HepG2 (cell line): ENCODE measurements at regions not wholly inside any gene's neighbourhood (a gene's known extent, or its start where the extent isn't known, plus 50 kb on each side); places are given as distances from the start of the nearest gene placed in this dataset.

ENCODE experiments used
- CCDC6 ChIP-seq: sonication (generic); formaldehyde crosslinking; IDR thresholded peaks from 2 replicates; pipeline ENCODE4 v1.8.1; 2022; ENCODE audit warnings: mild to moderate bottlenecking, missing genetic modification reagents, moderate library complexity
- GATAD1 ChIP-seq: IDR thresholded peaks from 2 replicates; pipeline ENCODE4 v1.6.1; 2016; ENCODE audit warnings: missing genetic modification reagents, missing compliant biosample characterization
- GFI1 ChIP-seq: sonication (generic); formaldehyde crosslinking; IDR thresholded peaks from 2 replicates; pipeline ENCODE4 v1.5.0; 2020; ENCODE audit warnings: missing genetic modification reagents, mild to moderate bottlenecking, borderline replicate concordance
- HHEX ChIP-seq: IDR thresholded peaks from 2 replicates; pipeline ENCODE4 v1.6.1; 2016; ENCODE audit warnings: control low read depth
- HNRNPK ChIP-seq: fragments of 200-400 bp; formaldehyde crosslinking; IDR thresholded peaks from 2 replicates; pipeline ENCODE4 v1.6.1; 2018; ENCODE audit warnings: low read length, low read depth, moderate library complexity, mild to moderate bottlenecking; ENCODE audit not compliant: poor library complexity, severe bottlenecking
- HNRNPL ChIP-seq: fragments of 200-400 bp; formaldehyde crosslinking; IDR thresholded peaks from 2 replicates; pipeline ENCODE4 v1.6.1; 2017; ENCODE audit warnings: mild to moderate bottlenecking, low read depth, low read length
- JUND ChIP-seq: sonication (generic); formaldehyde crosslinking; IDR thresholded peaks from 2 replicates; pipeline ENCODE4 v1.8.0; 2022; ENCODE audit warnings: mild to moderate bottlenecking, missing genetic modification reagents
- KAT7 ChIP-seq: IDR thresholded peaks from 2 replicates; pipeline ENCODE4 v1.6.1; 2018; ENCODE audit warnings: borderline replicate concordance, missing compliant biosample characterization
- NCOR1 ChIP-seq: fragments of 200-600 bp; sonication (generic); IDR thresholded peaks from 2 replicates; pipeline ENCODE4 v1.7.0; 2017; ENCODE audit warnings: antibody characterized with exemption, low read length, borderline replicate concordance
- NFE2L1 ChIP-seq: sonication (generic); formaldehyde crosslinking; IDR thresholded peaks from 2 replicates; pipeline ENCODE4 v1.4.0; 2020; ENCODE audit warnings: missing genetic modification reagents, mild to moderate bottlenecking, borderline replicate concordance
- POLR2AphosphoS5 ChIP-seq: IDR thresholded peaks from 2 replicates; pipeline ENCODE4 v1.6.1; 2012; ENCODE audit warnings: low read depth, low read length
- REXO4 ChIP-seq: sonication (generic); formaldehyde crosslinking; IDR thresholded peaks from 2 replicates; pipeline ENCODE4 v1.8.0; 2022; ENCODE audit warnings: missing genetic modification reagents, mild to moderate bottlenecking, borderline replicate concordance
- SALL2 ChIP-seq: sonication (generic); formaldehyde crosslinking; IDR thresholded peaks from 2 replicates; pipeline ENCODE4 v1.8.1; 2023; ENCODE audit warnings: mild to moderate bottlenecking, missing genetic modification reagents, inconsistent platforms
- SOX5 ChIP-seq: IDR thresholded peaks from 2 replicates; pipeline ENCODE4 v1.6.1; 2016; ENCODE audit warnings: borderline replicate concordance
- SPEN ChIP-seq: sonication (generic); formaldehyde crosslinking; IDR thresholded peaks from 2 replicates; pipeline ENCODE4 v1.5.1; 2020; ENCODE audit warnings: low read depth, mild to moderate bottlenecking, missing genetic modification reagents
- SRSF1 ChIP-seq: fragments of 200-400 bp; formaldehyde crosslinking; optimal IDR thresholded peaks from 2 replicates; pipeline ENCODE3; 2017; ENCODE audit warnings: mild to moderate bottlenecking, low read depth, low read length, moderate library complexity
- TBL1XR1 ChIP-seq: fragments of 150-350 bp; IDR thresholded peaks from 2 replicates; pipeline ENCODE4 v1.6.1; 2014; ENCODE audit warnings: borderline replicate concordance, low read length; ENCODE audit not compliant: partially characterized antibody
- XRCC5 ChIP-seq: fragments of 200-400 bp; formaldehyde crosslinking; optimal IDR thresholded peaks from 2 replicates; pipeline ENCODE3; 2017; ENCODE audit warnings: mild to moderate bottlenecking, low read length
- ZBTB42 ChIP-seq: sonication (generic); formaldehyde crosslinking; IDR thresholded peaks from 2 replicates; pipeline ENCODE4 v1.5.0; 2020; ENCODE audit warnings: mild to moderate bottlenecking, missing genetic modification reagents
- ZC3H4 ChIP-seq: sonication (generic); formaldehyde crosslinking; IDR thresholded peaks from 2 replicates; pipeline ENCODE4 v1.4.0; 2020; ENCODE audit warnings: missing genetic modification reagents, borderline replicate concordance
- ZFP37 ChIP-seq: sonication (generic); formaldehyde crosslinking; IDR thresholded peaks from 2 replicates; pipeline ENCODE4 v1.4.0; 2020; ENCODE audit warnings: missing genetic modification reagents, borderline replicate concordance
- ZNF224 ChIP-seq: sonication (generic); formaldehyde crosslinking; IDR thresholded peaks from 2 replicates; pipeline ENCODE4 v1.5.0; 2020; ENCODE audit warnings: mild to moderate bottlenecking, missing genetic modification reagents
- ZNF383 ChIP-seq: sonication (generic); formaldehyde crosslinking; IDR thresholded peaks from 2 replicates; pipeline ENCODE4 v1.4.0; 2020; ENCODE audit warnings: missing genetic modification reagents, mild to moderate bottlenecking, borderline replicate concordance
- ZNF550 ChIP-seq: sonication (generic); formaldehyde crosslinking; IDR thresholded peaks from 2 replicates; pipeline ENCODE4 v1.4.0; 2020; ENCODE audit warnings: mild to moderate bottlenecking, missing genetic modification reagents, borderline replicate concordance
- ZNF589 ChIP-seq: sonication (generic); formaldehyde crosslinking; conservative IDR thresholded peaks from 2 replicates; pipeline ENCODE4 v1.8.0; 2022; ENCODE audit warnings: mild to moderate bottlenecking, moderate library complexity, missing genetic modification reagents
- ZNF720 ChIP-seq: sonication (generic); formaldehyde crosslinking; IDR thresholded peaks from 2 replicates; pipeline ENCODE4 v1.4.0; 2020; ENCODE audit warnings: missing genetic modification reagents
- ZNF788 ChIP-seq: sonication (generic); formaldehyde crosslinking; IDR thresholded peaks from 2 replicates; pipeline ENCODE4 v1.5.0; 2020; ENCODE audit warnings: mild to moderate bottlenecking, missing genetic modification reagents, borderline replicate concordance
- TF ChIP-seq, protein P1 (sequence below): IDR thresholded peaks from 2 replicates; pipeline ENCODE4 v1.6.1; 2012; ENCODE audit warnings: inconsistent platforms
- TF ChIP-seq, protein P2 (sequence below): sonication (generic); formaldehyde crosslinking; IDR thresholded peaks from 2 replicates; pipeline ENCODE4 v1.8.0; 2022; ENCODE audit warnings: mild to moderate bottlenecking, missing genetic modification reagents, moderate library complexity
- TF ChIP-seq, protein P3 (sequence below): sonication (generic); formaldehyde crosslinking; IDR thresholded peaks from 2 replicates; pipeline ENCODE4 v1.4.0; 2020; ENCODE audit warnings: missing genetic modification reagents

DNA sequence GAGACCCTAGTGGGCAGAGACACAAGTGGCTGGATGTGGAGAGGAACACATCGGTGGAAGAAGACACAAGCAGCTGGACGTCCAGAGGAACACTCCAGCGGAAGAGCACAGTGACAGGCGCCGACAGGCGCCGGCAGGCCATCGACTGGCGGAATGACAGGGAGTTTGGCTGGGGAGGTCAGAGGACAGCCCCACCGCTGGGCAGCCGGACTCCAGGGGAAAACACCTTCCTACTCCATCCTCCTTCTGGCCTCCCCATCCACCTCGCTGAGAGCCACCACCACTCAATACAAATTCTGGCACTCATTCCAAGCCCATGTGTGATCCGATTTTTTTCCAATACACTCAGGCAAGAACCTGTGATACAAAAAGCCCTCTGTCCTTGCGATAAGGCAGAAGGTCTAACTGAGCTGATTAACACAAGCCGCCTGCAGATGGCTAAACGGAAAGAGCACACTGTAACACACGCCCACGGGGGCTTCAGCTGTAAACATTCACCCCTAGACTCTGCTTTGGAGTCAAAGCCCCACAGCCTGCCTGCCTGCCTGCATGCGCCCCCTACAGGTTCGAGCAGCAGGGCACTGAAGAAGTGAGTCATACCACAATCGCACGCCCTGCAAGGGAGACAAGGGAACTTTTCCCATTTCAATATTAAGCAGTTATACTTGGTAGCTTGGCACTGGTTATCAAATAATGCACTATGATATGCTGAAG lies 50.2 kb upstream of the LRP1B start (continued):
- TF ChIP-seq SALL2 (CRISPR knock-in tag) = 0 out of 2 replicates have a peak, but pooled peaks have one; percentile 24
- TF ChIP-seq TBL1XR1 = no peak
- no peak for TF ChIP-seq NFE2L1 (CRISPR knock-in tag)
- no peak for TF ChIP-seq GATAD1
- TF ChIP-seq KAT7 = no peak
- TF ChIP-seq, protein P1, sequence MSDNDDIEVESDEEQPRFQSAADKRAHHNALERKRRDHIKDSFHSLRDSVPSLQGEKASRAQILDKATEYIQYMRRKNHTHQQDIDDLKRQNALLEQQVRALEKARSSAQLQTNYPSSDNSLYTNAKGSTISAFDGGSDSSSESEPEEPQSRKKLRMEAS = no peak
- TF ChIP-seq, protein P2, sequence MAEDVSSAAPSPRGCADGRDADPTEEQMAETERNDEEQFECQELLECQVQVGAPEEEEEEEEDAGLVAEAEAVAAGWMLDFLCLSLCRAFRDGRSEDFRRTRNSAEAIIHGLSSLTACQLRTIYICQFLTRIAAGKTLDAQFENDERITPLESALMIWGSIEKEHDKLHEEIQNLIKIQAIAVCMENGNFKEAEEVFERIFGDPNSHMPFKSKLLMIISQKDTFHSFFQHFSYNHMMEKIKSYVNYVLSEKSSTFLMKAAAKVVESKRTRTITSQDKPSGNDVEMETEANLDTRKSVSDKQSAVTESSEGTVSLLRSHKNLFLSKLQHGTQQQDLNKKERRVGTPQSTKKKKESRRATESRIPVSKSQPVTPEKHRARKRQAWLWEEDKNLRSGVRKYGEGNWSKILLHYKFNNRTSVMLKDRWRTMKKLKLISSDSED (CRISPR knock-in tag) = no peak
- TF ChIP-seq ZC3H4 = no peak
- TF ChIP-seq, protein P3, sequence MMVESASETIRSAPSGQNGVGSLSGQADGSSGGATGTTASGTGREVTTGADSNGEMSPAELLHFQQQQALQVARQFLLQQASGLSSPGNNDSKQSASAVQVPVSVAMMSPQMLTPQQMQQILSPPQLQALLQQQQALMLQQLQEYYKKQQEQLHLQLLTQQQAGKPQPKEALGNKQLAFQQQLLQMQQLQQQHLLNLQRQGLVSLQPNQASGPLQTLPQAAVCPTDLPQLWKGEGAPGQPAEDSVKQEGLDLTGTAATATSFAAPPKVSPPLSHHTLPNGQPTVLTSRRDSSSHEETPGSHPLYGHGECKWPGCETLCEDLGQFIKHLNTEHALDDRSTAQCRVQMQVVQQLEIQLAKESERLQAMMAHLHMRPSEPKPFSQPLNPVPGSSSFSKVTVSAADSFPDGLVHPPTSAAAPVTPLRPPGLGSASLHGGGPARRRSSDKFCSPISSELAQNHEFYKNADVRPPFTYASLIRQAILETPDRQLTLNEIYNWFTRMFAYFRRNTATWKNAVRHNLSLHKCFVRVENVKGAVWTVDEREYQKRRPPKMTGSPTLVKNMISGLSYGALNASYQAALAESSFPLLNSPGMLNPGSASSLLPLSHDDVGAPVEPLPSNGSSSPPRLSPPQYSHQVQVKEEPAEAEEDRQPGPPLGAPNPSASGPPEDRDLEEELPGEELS = peak; percentile 24; the same call in 1 of the 2 replicates
- TF ChIP-seq ZNF550 (CRISPR knock-in tag) = no peak
- no peak for TF ChIP-seq ZNF224 (CRISPR knock-in tag)
- no peak; the same call in 1 of the 2 replicates for TF ChIP-seq ZNF788 (CRISPR knock-in tag)
- no peak for TF ChIP-seq HNRNPL
- TF ChIP-seq ZNF720 = no peak
- TF ChIP-seq ZFP37 (CRISPR knock-in tag) = no peak
- TF ChIP-seq HHEX (CRISPR knock-in tag) = no peak
- no peak for TF ChIP-seq REXO4
- no peak for TF ChIP-seq SPEN (CRISPR knock-in tag)
- peak; percentile 76; the same call in 1 of the 2 replicates for TF ChIP-seq JUND
- no peak for TF ChIP-seq HNRNPK
- no peak for TF ChIP-seq ZBTB42
- TF ChIP-seq ZNF383 (CRISPR knock-in tag) = no peak
- TF ChIP-seq SOX5 = no peak
- TF ChIP-seq ZNF589 (CRISPR knock-in tag) = no peak
- TF ChIP-seq GFI1 (CRISPR knock-in tag) = no peak
- TF ChIP-seq XRCC5 = peak; percentile 84
- TF ChIP-seq SRSF1 = no peak
- TF ChIP-seq POLR2AphosphoS5 = no peak
- TF ChIP-seq NCOR1 = no peak
- no peak for TF ChIP-seq CCDC6 (CRISPR knock-in tag)
